OCI-LY7 (cell line): ENCODE measurements at regions not wholly inside any gene's neighbourhood (a gene's known extent, or its start where the extent isn't known, plus 50 kb on each side); places are given as distances from the start of the nearest gene placed in this dataset.

Experiments
- BruUV-seq: library from RNA; stranded (reverse); fragments of 400-500 nt; replicated peaks from 2 replicates; lab custom pipeline; 2021; lab: Mats Ljungman, UMichigan
- CTCF ChIA-PET: fragments of 300-600 bp; sonication (Branson Sonifier 250); formaldehyde crosslinking; loops from one replicate; lab custom pipeline; 2022; ENCODE audit warnings: antibody characterized with exemption; ENCODE audit not compliant: unreplicated experiment; lab: Charles Lee
- POLR2A ChIA-PET: fragments of 300-600 bp; sonication (Branson Sonifier 250); formaldehyde crosslinking; loops from one replicate; lab custom pipeline; 2022; ENCODE audit warnings: antibody characterized with exemption; lab: Charles Lee
- DNase-seq: peaks from one replicate; pipeline ENCODE4 v3.0.0-alpha.2; 2015; ENCODE audit warnings: low spot score
- H2AFZ ChIP-seq: fragments of 200-600 bp; sonication (generic), shearing (Covaris generic); 2 replicates; pipeline ENCODE4 v1.6.1; 2014; ENCODE audit warnings: mild to moderate bottlenecking, antibody characterized with exemption, low read length, moderate library complexity
- H3K27ac ChIP-seq: fragments of 200-600 bp; sonication (generic); 2 replicates; pipeline ENCODE4 v1.5.1; 2014; ENCODE audit warnings: mixed run types, low read depth, mild to moderate bottlenecking, moderate library complexity, low read length, inconsistent platforms; ENCODE audit not compliant: poor library complexity, severe bottlenecking
- H3K36me3 ChIP-seq: fragments of 200-600 bp; sonication (generic); 2 replicates; pipeline ENCODE4 v1.6.1; 2014; ENCODE audit warnings: mild to moderate bottlenecking, antibody characterized with exemption, low read length, moderate library complexity, mixed read lengths; ENCODE audit not compliant: insufficient read depth
- H3K4me1 ChIP-seq: fragments of 200-600 bp; sonication (generic); 2 replicates; pipeline ENCODE4 v1.5.1; 2014; ENCODE audit warnings: mild to moderate bottlenecking, low read length; ENCODE audit not compliant: insufficient read depth, poor library complexity, severe bottlenecking
- H3K4me2 ChIP-seq: fragments of 200-600 bp; sonication (generic); 2 replicates; pipeline ENCODE4 v1.6.1; 2014; ENCODE audit warnings: mild to moderate bottlenecking, low read length
- H3K4me3 ChIP-seq: fragments of 200-600 bp; sonication (generic); 2 replicates; pipeline ENCODE4 v1.5.1; 2014; ENCODE audit warnings: mild to moderate bottlenecking, low read depth, low read length; ENCODE audit not compliant: poor library complexity, severe bottlenecking
- H3K79me2 ChIP-seq: fragments of 200-600 bp; sonication (generic); 2 replicates; pipeline ENCODE4 v1.6.1; 2016; ENCODE audit warnings: low read depth, mild to moderate bottlenecking, low read length, moderate library complexity, mixed read lengths; ENCODE audit not compliant: insufficient read depth
- H3K9me2 ChIP-seq: fragments of 200-600 bp; sonication (generic); 2 replicates; pipeline ENCODE4 v1.6.1; 2016; ENCODE audit warnings: mild to moderate bottlenecking, low read length, mixed read lengths; ENCODE audit not compliant: insufficient read depth
- H3K9me3 ChIP-seq: fragments of 200-600 bp; sonication (generic); 2 replicates; pipeline ENCODE4 v1.6.1; 2014; ENCODE audit warnings: mild to moderate bottlenecking, mixed run types, low read length, mixed read lengths
- H4K20me1 ChIP-seq: fragments of 200-600 bp; sonication (generic); 2 replicates; pipeline ENCODE4 v1.6.1; 2014; ENCODE audit warnings: mild to moderate bottlenecking, antibody characterized with exemption, low read length, moderate library complexity, mixed read lengths; ENCODE audit not compliant: insufficient read depth
- CTCF ChIP-seq: fragments of 200-600 bp; sonication (generic); conservative IDR thresholded peaks from 2 replicates; pipeline ENCODE4 v1.5.1; 2014; ENCODE audit warnings: mild to moderate bottlenecking, antibody characterized with exemption, low read length, moderate library complexity, mixed read lengths
- EZH2phosphoT487 ChIP-seq: fragments of 200-600 bp; sonication (generic); IDR thresholded peaks from 2 replicates; pipeline ENCODE4 v1.6.1; 2018; ENCODE audit warnings: low read depth, borderline replicate concordance, mild to moderate bottlenecking, mixed run types, antibody characterized with exemption, low read length, moderate library complexity, mixed read lengths
- intact Hi-C: fragments of 100-400 bp; cut with micrococcal nuclease; formaldehyde crosslinking; loops from one replicate; pipeline ENCODE4 v1.10.0; 2022; ENCODE audit not compliant: unreplicated experiment

- H3K4me1 ChIP-seq: no peaks in the 10 kb centered on the region
- H3K4me2 ChIP-seq: no peak overlapping the region
- ChIA-PET POLR2A (interaction anchor here (2.2 kb wide), 1 partner anchor 8 kb away, joined by 6 read pairs; no protein-coding TSS in a partner anchor), CTCF (no interaction called here)
- no peak overlapping the region for H3K27ac ChIP-seq
- intact Hi-C loops: no loop called here
- no TSS peak for BruUV-seq
- H4K20me1 ChIP-seq: no peaks in the 10 kb centered on the region
- TF ChIP-seq EZH2phosphoT487 (no peak), CTCF (no peak)
- no peak overlapping the region for H2AFZ ChIP-seq
- no peaks in the 10 kb centered on the region for H3K79me2 ChIP-seq
- no peaks in the 10 kb centered on the region for H3K9me3 ChIP-seq
- H3K36me3 ChIP-seq: no peaks in the 10 kb centered on the region
- H3K4me3 ChIP-seq: no peak overlapping the region
- DNase-seq: no peak
- no peaks in the 10 kb centered on the region for H3K9me2 ChIP-seq
Observed at GRCh38 chr3:117144853-117145252, 435.3 kb downstream of the TUSC7 start.

- CTCF ChIA-PET: no interaction called here
Observed at GRCh38 chr3:117145677-117146076, 436.1 kb downstream of the TUSC7 start.

More at GRCh38 chr3:117145677-117146076, 436.1 kb downstream of the TUSC7 start:
- Histone ChIP-seq H2AFZ (no peak overlapping the region), H3K27ac (no peak overlapping the region), H3K4me3 (no peak overlapping the region), H3K9me2 (no peaks in the 10 kb centered on the region), H4K20me1 (no peaks in the 10 kb centered on the region), H3K4me1 (no peaks in the 10 kb centered on the region), H3K4me2 (no peak overlapping the region), H3K79me2 (no peaks in the 10 kb centered on the region), H3K36me3 (no peaks in the 10 kb centered on the region), H3K9me3 (no peaks in the 10 kb centered on the region)
- TF ChIP-seq CTCF: no peak
- TF ChIP-seq EZH2phosphoT487: no peak
- POLR2A ChIA-PET: interaction anchor here (2.2 kb wide), 1 partner anchor 9 kb away, joined by 6 read pairs; no protein-coding TSS in a partner anchor
- BruUV-seq: no TSS peak
- DNase-seq: no peak
- intact Hi-C loops: no loop called here
